AG20443 (cell line): ENCODE measurements at regions not wholly inside any gene's neighbourhood (a gene's known extent, or its start where the extent isn't known, plus 50 kb on each side); places are given as distances from the start of the nearest gene placed in this dataset.
A peak's percentile ranks its signal among the peaks of the same experiment; 100 is the strongest.

Source experiments
- DNase-seq: peaks from one replicate; pipeline ENCODE4 v3.0.0; 2012; ENCODE audit warnings: low spot score, mixed read lengths

DNA sequence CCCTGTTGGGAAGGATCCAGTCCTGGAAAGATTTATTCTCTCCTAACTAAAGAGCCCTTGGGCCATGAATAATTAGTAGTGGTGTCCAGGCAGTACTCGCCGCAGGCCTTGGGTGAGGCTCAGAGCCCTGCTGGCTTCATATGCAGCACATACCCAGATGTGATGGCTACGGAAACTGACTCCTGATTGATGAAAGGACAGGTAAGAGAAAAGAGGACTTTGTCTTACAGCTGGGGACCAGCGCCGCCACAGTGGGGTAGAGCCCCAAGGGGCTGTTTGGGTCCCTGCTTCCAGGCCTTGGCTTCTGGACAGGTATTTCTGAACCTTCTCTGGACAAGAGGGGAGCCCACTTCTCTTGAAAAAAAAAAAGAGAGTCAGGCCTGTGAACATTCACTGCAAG, 1680.8 kb downstream of the EFNB2 start:
- no peak for DNase-seq

DNA sequence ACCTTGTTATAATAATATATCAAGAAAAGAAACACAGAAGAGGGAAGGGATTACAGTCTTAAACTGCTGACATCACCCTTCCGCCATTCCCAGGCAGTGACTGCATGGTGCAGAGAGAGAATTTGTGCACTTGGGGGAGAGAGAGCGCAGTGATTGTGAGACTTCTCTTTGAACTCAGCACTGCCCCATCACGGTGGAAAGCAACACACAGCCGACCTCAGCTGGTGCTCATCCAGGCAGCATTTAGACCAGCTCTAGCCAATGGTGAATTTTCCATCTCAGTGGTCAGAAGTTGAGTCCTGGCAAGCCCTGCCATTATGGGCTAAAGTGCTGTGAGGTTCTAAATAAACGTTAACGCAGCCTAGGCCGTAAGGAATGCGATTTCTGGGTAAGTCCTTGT, 1681.5 kb downstream of the EFNB2 start:
- no peak for DNase-seq

DNA sequence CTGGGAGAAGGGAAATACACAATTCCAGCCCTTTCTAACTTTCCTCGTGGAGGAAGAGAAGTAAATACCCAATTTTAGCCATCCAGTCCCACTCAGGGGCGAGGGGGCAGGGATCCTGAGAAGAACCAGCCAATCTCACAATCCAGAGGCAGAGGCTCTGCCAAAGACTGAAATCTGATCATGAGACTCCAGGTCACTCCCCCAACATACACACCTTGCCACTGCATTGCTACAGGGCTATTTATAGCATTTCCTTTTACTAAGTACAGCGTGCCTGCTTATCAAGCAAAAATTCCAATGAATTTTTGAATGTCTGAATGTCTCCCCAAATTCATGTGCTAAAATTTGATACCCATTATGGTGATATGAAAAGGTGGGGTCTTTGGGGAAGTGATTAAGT, 1687.5 kb downstream of the EFNB2 start:
- DNase-seq, result no peak

DNA sequence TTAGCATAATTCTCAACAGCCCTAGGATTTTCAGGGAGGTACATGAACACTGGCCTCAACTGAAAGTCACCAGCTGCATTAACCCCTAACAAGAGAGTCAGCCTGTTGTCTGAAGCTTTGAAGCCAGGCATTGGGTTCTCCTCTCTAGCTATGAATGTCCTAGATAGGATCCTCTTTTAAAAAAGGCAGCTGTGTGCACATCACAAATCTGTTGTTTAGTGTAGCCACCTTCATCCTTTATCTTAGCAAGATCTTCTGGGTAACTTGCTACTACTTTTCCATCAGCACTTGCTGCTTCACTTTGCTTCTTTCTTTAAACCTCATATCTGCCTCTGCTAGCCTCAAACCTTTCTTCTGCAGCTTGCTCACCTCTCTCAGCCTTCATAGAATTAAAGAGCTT, 1692.1 kb downstream of the EFNB2 start:
- no peak for DNase-seq

DNA sequence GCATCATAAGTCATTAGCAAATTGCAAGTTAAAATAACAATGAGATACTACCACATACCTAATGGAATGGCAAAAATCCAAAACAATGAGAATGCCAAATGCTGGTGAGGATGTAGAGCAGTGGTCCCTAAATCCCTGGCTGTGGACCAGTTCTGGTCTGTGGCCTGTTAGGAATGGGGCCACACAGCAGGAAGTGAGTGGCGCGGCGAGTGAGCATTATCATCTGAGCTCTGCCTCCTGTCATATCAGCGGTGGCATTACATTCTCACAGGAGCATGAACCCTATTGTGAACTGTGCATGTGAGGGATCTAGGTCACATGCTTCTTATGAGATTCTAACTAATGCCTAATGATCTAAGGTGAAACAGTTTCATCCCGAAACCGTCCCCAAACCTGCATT, 1694.4 kb downstream of the EFNB2 start:
- no peak for DNase-seq

DNA sequence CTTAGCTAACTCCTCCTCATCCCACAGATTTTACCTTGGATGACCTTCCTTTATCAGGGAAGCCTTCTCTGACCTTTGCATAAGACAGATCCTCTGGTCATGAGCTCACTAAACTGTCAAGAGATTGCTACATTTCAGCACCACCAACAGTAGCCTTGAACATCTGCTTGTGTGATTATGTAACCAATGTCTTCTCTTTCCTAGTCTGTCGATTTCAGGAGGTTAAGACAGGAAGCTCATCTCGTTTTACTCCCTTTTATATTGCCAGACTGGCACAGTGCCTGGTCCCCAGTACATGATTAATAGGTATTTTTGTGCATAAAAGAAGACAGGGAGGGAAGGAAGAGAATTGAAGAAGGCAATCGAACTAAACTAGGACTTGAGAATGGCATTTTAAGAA, 1697.7 kb downstream of the EFNB2 start:
- DNase-seq, result no peak

DNA sequence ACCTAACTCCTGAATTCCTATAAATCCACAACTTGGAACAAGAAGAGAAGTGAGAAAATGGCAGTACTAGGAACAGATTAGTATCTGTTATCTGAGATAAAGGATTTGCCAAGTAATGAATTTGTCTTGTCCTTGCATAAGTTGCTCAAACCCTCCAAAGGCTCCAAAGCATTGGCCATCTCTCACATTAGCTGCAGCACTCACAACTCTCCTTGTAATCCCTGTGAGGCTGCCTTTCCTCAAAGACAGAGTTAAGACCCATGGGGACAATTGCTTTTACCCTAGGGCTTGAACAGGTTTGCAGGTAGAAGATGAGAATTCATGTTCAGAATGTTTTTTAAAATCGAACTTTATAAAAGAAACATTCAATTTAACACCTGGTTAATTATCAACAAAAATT, 1702.2 kb downstream of the EFNB2 start:
- no peak for DNase-seq

DNA sequence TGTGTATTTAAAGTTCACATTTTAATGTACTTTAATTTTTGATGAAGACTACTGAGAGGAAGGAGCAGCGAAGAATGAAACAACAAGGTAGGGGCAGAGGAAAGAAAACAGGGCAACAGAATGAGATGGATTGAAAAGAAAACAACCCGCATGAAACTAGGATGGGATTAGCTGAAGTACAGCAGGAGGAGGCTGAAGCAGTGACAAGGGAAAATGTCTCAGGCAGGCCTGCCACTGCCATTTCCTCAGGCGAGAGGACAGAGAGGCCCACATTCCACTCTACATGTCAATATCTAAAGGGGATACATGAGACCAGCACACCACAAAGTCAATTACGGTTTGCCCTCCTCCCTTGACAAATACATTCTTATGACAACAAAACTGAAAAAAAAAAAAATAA, 1703.2 kb downstream of the EFNB2 start:
- no peak for DNase-seq

DNA sequence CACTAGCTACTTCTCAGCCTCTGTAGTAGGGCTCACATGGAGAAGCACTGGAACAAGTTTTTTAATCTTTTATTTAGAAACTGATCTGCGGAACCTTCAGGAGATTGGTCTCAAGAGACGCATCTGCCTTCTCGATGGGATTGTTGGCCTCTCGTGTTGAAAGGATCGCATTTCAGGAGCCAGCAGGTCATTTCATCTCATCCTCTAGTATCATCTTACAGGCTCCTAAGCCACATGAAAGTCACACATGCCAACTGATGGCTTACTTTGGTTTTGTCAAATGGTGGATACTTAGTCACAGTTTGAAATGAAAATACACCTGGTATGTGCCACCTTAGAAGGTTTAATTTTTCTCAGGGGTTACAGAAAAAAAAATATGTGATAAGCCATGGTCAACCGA, 1703.6 kb downstream of the EFNB2 start:
- no peak for DNase-seq

DNA sequence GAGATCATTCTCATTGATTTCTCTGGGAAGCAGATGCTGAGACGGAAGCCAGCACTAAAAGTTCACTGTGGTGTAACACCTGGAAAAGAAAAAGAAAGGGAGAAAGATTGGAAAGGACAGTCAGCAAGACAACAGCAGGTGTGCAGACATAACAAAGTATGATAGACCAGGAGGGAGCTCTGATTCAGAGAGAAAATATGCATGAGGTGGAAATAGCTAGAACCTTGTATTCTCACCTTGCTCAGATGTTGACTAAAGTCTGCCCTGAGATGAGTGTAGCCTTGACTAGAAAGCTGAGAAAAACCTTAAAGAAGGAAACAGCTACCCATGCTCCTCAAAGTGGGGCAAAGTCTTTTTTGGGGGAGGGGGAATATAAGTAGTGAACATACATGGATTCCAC, 1711.8 kb downstream of the EFNB2 start:
- DNase-seq, result no peak

DNA sequence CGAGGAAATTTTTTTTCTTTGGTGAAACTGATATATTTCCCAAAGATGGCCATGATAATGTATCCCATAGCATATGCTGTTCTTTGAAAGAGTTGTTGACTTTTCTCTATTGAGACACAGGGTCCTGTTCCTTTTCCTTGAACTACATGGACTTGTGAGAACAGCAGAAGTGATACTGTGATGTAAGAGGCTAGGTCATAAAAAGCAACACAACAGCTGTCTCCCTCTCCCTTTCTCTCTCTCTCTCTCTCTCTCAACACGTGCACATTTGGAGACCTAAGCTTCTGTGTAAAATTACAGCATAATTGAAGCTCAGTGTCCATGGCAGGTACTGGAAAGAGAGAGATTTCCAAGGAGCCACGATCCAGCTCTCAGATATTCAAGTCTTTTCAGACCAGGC, 1712.4 kb downstream of the EFNB2 start:
- DNase-seq, result no peak

DNA sequence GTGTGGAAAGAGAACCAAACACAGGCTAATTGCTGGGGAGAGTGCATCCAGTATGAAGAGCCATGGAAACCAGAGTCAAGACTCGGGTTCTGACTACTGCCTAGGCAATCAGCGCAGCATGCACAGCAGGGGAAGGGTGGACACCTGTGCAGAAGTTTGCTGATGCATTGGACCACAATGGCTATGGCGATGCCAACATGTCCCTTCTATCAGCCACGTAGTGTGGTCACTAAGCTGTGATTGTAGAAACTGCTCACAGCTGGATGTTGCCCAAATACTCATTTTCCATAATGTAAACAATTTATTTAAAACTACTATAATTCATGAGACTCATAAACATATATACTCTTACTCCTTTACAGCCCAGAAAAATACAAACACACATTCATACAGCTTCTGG, 1718.2 kb downstream of the EFNB2 start:
- DNase-seq, result no peak

DNA sequence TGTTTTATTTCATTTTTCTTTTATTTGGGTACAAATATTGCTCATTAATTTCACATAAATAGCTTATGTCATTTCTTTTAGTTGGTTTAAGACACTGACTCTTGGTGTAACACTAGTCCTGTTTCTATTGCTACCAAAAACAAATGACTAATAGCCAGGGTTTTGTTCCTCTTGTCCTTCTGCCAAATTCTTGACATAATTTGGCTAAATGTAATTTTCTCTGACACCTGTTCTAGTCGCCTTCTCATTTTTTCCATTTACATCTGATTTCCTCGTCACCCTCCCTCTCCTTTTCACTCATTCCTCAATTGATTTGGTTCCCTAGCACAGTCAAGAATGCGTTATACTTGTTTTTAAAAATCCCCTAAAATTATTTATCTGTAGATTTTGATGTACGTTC, 1718.7 kb downstream of the EFNB2 start:
- no peak for DNase-seq

DNA sequence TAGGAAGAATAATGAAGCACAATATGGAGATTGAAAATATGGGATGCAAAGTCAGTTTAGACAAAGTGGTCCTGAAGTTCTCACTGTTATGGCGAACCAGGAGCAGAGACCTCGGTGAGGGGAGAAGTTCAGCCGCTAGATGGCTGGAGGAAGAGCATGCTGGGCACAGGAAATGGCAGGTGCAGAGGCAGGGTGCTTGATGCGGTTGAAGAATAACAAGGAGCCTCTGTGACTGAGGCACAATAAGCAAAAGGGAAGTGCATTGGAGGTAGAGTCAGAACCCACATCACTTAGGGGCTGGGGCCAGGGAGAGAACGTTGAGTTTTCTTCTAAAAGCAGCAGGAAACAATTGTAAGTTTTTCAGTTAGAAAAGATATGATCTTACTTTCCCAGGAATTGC, 1725.2 kb downstream of the EFNB2 start:
- DNase-seq, result no peak

DNA sequence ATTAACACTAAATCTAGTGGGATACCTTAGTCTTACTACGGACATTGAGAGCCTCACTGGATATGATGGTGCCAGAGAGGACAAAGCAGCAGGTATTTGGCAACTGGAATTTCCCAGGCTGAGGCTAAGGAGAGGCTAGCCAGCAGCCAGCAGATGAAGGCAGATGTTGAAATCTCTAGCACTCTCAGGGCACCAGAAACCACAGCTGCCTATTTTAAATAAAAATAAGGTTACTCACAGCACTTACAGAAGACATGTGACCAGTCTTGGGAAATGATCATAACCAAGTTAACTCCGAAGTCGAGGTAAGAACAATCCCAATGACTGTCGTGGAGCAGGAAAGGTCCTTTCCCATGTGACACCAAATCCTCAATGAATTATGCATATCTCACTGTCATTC, 1726.0 kb downstream of the EFNB2 start:
- peak; percentile 7 for DNase-seq

DNA sequence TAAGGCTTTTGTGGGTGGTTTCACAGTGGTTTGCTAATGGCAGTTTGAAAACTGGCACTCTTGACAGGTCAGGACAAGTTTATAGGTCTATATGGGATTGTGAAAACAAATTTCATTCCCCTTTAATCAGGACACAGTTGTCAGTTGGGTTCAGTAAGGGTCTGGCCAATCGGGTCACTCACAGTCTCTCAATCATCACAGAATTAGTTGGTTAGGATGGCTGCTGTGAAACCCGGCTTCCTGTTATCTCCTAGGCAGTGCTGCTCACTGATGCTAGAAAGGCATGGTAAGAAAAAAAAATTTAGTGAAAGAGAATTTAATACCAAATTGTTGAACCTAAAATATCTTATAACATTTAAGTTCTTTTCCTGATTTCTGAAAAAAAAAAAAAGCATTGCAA, 1730.1 kb downstream of the EFNB2 start:
- DNase-seq, result no peak

DNA sequence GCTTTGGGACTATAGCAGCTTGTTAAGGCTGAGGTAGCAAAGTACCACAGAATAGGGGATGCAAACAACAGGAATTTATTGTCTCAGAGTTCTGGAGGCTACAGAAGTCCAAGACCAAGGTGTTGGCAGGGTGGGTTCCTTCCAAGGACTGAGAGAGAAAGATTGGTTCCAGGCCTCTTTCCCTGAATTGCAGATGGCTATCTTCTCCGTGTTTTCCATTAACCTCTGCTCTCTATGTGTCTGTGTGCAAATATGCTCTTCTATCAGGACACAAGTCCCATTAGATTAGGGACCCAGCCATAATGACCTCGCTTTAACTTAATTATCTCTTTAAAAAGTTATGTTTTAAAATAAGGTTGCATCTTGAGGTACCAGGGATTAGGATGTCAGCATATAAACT, 1732.9 kb upstream of the SLC10A2 start:
- DNase-seq, result no peak

DNA sequence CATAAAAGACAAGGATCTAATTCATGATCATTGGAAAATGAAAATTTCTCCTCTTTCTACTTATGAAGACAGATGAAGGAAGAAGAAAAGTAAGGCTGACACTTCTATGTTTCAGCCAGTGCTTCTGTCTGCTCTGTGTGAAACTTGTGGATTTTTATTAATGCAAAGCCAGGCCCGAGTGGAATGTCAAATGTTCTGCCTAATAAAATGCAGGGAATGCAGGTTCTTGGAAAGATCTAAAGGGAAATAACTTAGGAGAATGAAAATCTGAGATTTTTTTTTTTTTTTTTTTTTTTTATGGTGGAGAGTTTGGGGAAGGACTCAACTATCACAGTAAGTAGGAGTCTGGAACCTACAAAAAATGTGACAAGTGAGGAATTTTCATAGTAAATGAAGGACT, 1732.3 kb upstream of the SLC10A2 start:
- no peak for DNase-seq

DNA sequence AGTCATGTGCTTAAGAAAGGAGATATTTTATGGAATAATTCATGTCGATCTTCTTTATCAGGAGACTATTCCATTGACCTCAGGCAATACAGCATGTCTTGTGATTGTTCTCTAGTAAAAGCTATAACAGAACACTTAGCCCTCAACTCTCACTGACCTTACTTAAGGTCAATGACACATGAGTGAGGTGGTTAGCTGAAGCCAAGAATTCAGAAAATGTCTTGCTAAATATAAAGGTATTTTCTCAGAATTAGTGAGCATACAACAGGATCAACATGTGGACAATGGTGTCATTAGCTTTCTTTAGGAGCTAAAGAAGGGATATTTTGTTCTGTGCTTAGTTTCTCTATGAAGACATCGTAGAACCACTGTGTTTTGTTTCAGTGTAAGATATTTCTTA, 1730.4 kb upstream of the SLC10A2 start:
- no peak for DNase-seq

DNA sequence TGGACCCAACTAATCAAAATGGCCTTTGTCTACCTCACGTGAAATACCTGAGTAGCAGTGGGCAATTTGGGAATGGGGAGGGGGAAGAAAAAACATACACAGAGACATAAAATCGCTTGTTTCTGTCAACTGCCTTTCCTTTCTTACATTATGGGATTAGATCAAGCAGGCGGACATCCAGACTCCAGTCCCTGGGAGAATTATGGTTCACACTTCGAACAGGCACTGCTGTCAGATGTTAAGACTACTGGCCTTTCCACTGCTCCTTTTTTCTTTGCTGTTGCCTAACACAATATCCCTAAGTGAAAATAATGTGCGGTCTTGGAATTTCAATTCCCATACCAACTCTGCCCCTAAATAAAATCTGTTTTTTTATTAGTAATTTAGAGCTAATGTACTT, 1719.7 kb upstream of the SLC10A2 start:
- DNase-seq, result no peak

DNA sequence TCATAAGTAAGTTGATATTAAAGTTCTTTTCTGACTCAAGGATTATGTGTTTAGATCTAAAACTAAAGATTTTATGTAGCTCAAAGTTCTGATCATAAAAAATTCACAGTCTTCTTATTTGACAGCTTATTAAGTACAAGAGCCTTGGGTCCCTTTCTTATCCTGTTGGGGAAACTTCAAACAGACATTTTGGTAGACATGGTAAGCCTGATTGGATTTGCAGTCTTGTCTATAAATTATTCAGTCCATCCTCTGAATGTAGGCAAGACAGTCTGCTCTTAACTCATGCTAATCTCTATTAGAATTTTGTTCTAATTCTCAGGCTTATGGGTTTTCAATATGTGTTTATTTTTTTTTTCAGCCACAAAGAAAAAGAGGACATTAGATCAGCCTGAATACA, 1718.7 kb upstream of the SLC10A2 start:
- no peak for DNase-seq

DNA sequence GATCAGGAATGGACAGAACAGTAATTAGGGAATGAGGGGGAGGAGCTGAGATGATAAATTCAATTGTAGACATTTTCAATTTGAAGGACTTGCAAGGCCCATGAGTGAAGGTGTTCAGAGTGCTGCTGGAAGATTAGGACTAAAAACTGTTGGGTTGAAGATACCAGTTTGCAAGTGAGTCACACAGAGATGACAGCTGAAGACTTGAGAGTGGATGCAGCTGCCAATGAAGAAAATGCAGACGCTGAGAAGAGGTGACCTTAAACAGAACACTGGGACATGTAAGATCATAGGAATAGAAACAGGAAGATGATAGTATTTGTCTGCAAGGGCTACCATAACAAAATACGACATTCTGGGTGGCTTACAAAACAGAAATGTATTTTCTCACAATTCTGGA, 1716.5 kb upstream of the SLC10A2 start:
- no peak for DNase-seq

DNA sequence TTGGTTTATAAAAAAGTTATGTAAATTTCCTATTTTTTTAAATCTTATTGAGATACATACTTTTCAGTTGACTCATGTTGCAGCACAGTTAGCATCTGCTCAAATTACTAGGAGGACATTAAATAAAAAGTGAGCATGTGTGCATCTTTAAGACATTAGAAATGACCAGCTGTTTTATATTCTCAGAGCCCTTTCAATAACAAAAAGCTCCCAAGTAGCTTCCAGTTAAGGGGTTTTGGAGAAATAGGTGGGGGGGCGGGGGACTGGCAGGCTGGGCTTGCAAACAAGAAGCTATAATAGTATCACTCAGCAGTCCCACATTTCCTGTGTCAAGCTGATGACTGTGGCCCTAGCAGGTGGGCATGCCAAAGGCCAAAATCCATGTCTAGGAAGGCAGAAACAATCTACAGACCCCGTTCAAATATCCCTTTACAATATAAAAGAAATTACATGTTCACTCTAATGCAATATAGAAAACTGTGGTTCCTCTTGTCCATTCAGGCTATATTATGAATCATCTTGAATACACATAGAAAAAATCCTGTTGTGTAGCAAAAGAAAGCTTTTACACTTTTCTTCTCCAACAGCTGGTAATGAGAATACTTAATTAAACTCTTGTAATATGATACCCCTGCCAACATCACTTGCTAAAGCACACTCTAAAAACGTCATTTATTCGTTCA, 1713.2 kb upstream of the SLC10A2 start:
- peak; percentile 17 for DNase-seq

DNA sequence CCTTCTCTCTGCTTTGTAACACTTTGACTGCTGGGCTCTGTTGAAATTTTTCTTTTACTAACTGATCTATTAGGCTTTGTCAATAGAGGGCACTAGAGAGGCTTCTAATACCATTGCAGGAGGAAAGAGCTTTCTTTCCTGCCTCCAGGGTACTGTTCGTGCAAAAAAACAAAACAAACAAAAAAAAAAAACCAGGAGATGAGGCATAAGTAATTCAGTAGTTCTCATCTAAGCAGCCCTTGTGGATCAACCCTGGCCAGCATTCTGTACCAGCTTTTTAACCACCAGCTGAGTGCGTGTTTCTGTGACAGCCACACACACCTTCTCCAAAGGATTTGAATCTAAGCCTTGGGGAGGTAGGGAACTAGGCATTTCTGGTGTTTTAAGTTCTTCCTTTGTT, 1707.6 kb upstream of the SLC10A2 start:
- peak; percentile 21 for DNase-seq

DNA sequence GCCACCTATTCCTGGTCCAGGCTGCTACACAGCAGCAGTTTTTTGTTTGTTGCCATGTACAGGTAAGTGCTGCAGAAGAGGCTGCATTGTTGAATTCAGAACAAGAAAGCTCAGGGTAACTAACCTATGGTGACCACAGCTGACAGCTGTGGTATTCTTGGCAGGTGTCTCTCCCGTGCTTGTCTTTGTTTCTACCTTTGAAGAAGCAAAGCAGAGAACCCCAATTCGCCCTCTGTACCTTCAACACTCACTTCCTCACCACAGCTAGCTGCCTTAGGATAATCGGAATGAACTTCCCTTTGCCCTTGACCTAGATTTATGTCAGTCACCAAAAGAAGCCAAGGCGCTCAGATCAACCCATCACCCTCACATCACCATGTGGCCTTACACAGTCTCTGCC, 1703.3 kb upstream of the SLC10A2 start:
- no peak for DNase-seq
